CD4-positive, alpha-beta T cell (primary cell): ENCODE measurements at regions not wholly inside any gene's neighbourhood (a gene's known extent, or its start where the extent isn't known, plus 50 kb on each side); places are given as distances from the start of the nearest gene placed in this dataset.

Experiments used
- ATAC-seq: fragments of 200-7000 bp; cut with Tn5 transposase; one replicate; pipeline ENCODE4 v1.10.0; 2022; ENCODE audit warnings: mild to moderate bottlenecking; ENCODE audit not compliant: poor library complexity
- CTCF ChIA-PET: fragments of 350-600 bp; sonication (Branson Sonifier 250); formaldehyde crosslinking; loops from one replicate; lab custom pipeline; 2021; ENCODE audit warnings: antibody characterized with exemption, inconsistent platforms; lab: Charles Lee
- POLR2A ChIA-PET: fragments of 350-600 bp; sonication (Branson Sonifier 250); formaldehyde crosslinking; loops from one replicate; lab custom pipeline; 2021; ENCODE audit warnings: antibody characterized with exemption, inconsistent platforms; lab: Charles Lee
- DNase-seq, 14 experiments: peaks; one replicate each; pipeline ENCODE4 v3.0.0-alpha.2; 2013 to 2020; ENCODE audit warnings: mixed read lengths in 2 of 14
- H3K27ac ChIP-seq, 2 donors: one replicate each; pipeline versions ENCODE4 v1.5.1 to v1.7.0; 2013; ENCODE audit warnings: low read length in 2 of 2, low read depth in 1 of 2, mild to moderate bottlenecking in 1 of 2
- H3K27me3 ChIP-seq, 2 experiments: 1 replicate in 1 of 2; 2 replicates in 1 of 2; pipeline versions ENCODE4 v1.6.1 to v1.7.0; 2013; ENCODE audit warnings: low read length in 2 of 2, control low read depth in 1 of 2, mild to moderate bottlenecking in 1 of 2, moderate library complexity in 1 of 2; ENCODE audit not compliant: insufficient read depth in 2 of 2, control insufficient read depth in 1 of 2
- H3K36me3 ChIP-seq: one replicate; pipeline ENCODE4 v1.6.1; 2013; ENCODE audit warnings: low read length, control low read depth; ENCODE audit not compliant: insufficient read depth
- H3K4me1 ChIP-seq: one replicate; pipeline ENCODE4 v1.6.1; 2013; ENCODE audit warnings: low read length, control low read depth; ENCODE audit not compliant: insufficient read depth
- H3K4me3 ChIP-seq: one replicate; pipeline ENCODE4 v1.5.1; 2013; ENCODE audit warnings: mild to moderate bottlenecking, low read length, moderate library complexity
- H3K9me3 ChIP-seq, 2 experiments: 1 replicate in 1 of 2; 2 replicates in 1 of 2; pipeline versions ENCODE4 v1.6.1 to v1.7.0; 2013; ENCODE audit warnings: low read length in 2 of 2, mild to moderate bottlenecking in 2 of 2, control low read depth in 1 of 2, moderate library complexity in 1 of 2; ENCODE audit not compliant: control insufficient read depth in 1 of 2, insufficient read depth in 1 of 2
- H3K27ac Mint-ChIP-seq: one replicate; pipeline ENCODE4 v1.8.0; 2020; ENCODE audit warnings: mixed read lengths
- H3K27me3 Mint-ChIP-seq: one replicate; pipeline ENCODE4 v1.8.0; 2021; ENCODE audit warnings: mixed read lengths
- H3K36me3 Mint-ChIP-seq: one replicate; pipeline ENCODE4 v1.8.0; 2021; ENCODE audit warnings: low read depth, mixed read lengths
- H3K4me1 Mint-ChIP-seq: one replicate; pipeline ENCODE4 v1.8.0; 2021; ENCODE audit warnings: low read depth, mixed read lengths
- H3K4me3 Mint-ChIP-seq: one replicate; pipeline ENCODE4 v1.8.0; 2020; ENCODE audit warnings: mild to moderate bottlenecking, mixed read lengths
- H3K9me3 Mint-ChIP-seq: one replicate; pipeline ENCODE4 v1.8.0; 2020; ENCODE audit warnings: mixed read lengths
- intact Hi-C, 2 experiments: fragments of 100-400 bp; cut with DNase I in 1 of 2; cut with micrococcal nuclease in 1 of 2; formaldehyde crosslinking; loops; one replicate each; pipeline versions ENCODE4 v1.15.1 to v1.9.0; 2023 to 2025; cut with DNase I, micrococcal nuclease
- TF ChIP-seq, protein P1 (sequence below): fragments of 200-600 bp; IDR thresholded peaks from one replicate; pipeline ENCODE4 v1.8.0; 2022; ENCODE audit warnings: antibody characterized with exemption, mild to moderate bottlenecking

DNA sequence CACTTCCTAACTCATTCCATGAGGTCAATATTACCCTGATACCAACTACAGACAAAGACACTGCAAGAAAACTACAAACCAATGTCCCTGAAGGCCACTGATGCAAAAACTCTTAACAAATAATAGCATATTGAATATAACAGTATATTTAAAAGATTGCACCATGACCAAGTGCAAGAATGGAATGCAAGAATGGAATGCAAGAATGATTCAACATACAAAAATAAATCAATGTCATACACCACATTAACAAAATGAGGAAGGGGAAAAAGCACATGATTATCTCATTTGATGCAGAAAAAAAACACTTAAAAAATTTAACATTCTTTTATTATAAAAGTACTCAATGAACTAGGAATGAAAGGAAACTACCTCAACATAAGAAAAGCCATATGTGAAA is 463.1 kb upstream of the NECTIN3 start:
- no peak overlapping the region for H3K27ac ChIP-seq
- intact Hi-C loops: no loop called here
- Mint-ChIP-seq H3K27me3 (peaks cover 16% of the 10 kb centered on the region), H3K9me3 (no peaks in the 10 kb centered on the region), H3K27ac (no peak overlapping the region), H3K4me3 (no peak overlapping the region), H3K36me3 (no peaks in the 10 kb centered on the region), H3K4me1 (no peaks in the 10 kb centered on the region)
- H3K36me3 ChIP-seq: no peaks in the 10 kb centered on the region
- no peaks in the 10 kb centered on the region for H3K27me3 ChIP-seq
- no peak overlapping the region for H3K4me3 ChIP-seq
- H3K9me3 ChIP-seq: no peaks in the 10 kb centered on the region
- TF ChIP-seq, protein P1, sequence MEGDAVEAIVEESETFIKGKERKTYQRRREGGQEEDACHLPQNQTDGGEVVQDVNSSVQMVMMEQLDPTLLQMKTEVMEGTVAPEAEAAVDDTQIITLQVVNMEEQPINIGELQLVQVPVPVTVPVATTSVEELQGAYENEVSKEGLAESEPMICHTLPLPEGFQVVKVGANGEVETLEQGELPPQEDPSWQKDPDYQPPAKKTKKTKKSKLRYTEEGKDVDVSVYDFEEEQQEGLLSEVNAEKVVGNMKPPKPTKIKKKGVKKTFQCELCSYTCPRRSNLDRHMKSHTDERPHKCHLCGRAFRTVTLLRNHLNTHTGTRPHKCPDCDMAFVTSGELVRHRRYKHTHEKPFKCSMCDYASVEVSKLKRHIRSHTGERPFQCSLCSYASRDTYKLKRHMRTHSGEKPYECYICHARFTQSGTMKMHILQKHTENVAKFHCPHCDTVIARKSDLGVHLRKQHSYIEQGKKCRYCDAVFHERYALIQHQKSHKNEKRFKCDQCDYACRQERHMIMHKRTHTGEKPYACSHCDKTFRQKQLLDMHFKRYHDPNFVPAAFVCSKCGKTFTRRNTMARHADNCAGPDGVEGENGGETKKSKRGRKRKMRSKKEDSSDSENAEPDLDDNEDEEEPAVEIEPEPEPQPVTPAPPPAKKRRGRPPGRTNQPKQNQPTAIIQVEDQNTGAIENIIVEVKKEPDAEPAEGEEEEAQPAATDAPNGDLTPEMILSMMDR: no peak
- H3K4me1 ChIP-seq: no peaks in the 10 kb centered on the region
- ATAC-seq: no peak
- ChIA-PET POLR2A (no interaction called here), CTCF (no interaction called here)
- DNase-seq: no peak

DNA sequence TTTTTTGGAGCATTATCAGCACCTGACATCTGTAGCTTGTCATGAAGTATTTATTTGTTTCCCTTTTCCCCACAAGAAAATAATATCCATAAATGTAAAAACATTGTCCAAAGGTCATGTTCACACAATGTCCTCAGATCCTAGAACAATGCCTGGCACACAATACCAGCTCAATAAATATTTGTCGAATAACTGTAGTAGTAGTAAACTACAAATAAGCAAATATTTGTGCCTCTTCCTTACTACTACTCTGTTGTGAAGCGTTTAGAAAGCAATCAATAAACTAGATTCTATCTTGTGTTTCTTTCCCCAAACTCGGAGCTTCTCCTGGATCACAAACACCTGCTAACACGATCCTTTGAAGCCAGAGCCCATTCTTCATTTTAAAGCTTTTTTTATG is 459.6 kb upstream of the NECTIN3 start:
- TF ChIP-seq, protein P1: no peak
- no peak overlapping the region for H3K27ac ChIP-seq
- ChIA-PET POLR2A (no interaction called here), CTCF (no interaction called here)
- H3K27ac Mint-ChIP-seq: no peak overlapping the region
- no peaks in the 10 kb centered on the region for H3K36me3 ChIP-seq
- H3K36me3 Mint-ChIP-seq: no peaks in the 10 kb centered on the region
- ATAC-seq: no peak
- H3K4me1 ChIP-seq: no peaks in the 10 kb centered on the region
- peaks cover 8% of the 10 kb centered on the region for H3K27me3 Mint-ChIP-seq
- no peak for DNase-seq
- H3K27me3 ChIP-seq: peaks cover 0 to 3% of the 10 kb centered on the region in 2 experiments
- no peaks in the 10 kb centered on the region for H3K9me3 ChIP-seq
- no peak overlapping the region for H3K4me3 ChIP-seq
- no peaks in the 10 kb centered on the region for H3K9me3 Mint-ChIP-seq
- no peak overlapping the region for H3K4me3 Mint-ChIP-seq
- no peaks in the 10 kb centered on the region for H3K4me1 Mint-ChIP-seq
- intact Hi-C loops: no loop called here

DNA sequence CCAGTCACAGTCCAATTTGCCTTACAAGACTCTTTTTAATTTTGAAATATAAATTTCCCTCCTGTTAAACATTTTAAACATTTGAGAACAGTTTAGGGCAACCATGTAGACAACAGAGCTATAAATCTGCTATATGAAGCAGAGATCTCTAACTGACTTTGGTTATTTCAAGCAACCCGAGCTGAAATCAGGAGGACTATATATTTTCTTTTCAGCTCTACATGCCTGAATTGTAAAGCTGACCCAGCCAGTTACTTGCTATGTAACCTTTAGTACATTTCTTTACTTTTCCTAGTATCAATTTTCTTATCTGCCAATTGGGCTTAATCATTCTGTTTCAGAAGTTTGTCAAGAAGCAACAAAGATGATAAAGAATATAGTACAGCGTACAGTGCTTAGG is 457.4 kb upstream of the NECTIN3 start:
- Mint-ChIP-seq H3K27me3 (peaks cover 14% of the 10 kb centered on the region), H3K4me3 (no peak overlapping the region), H3K9me3 (no peaks in the 10 kb centered on the region), H3K36me3 (no peaks in the 10 kb centered on the region), H3K27ac (no peak overlapping the region), H3K4me1 (no peaks in the 10 kb centered on the region)
- DNase-seq: no peak
- intact Hi-C loops: no loop called here
- no peaks in the 10 kb centered on the region for H3K4me1 ChIP-seq
- CTCF ChIA-PET: no interaction called here
- ATAC-seq: no peak
- peaks cover 0 to 3% of the 10 kb centered on the region in 2 experiments for H3K27me3 ChIP-seq
- H3K4me3 ChIP-seq: no peak overlapping the region
- POLR2A ChIA-PET: no interaction called here
- TF ChIP-seq, protein P1: no peak
- no peaks in the 10 kb centered on the region for H3K9me3 ChIP-seq
- no peak overlapping the region for H3K27ac ChIP-seq
- no peaks in the 10 kb centered on the region for H3K36me3 ChIP-seq
